Kidney (tissue), 13 donors: ENCODE measurements at regions not wholly inside any gene's neighbourhood (a gene's known extent, or its start where the extent isn't known, plus 50 kb on each side); places are given as distances from the start of the nearest gene placed in this dataset.

ENCODE experiments used
- DNase-seq, 5 donors: peaks; one replicate each; pipeline ENCODE4 v3.0.0-alpha.2; 2013 to 2020
- FAIRE-seq: peaks from 2 replicates; lab custom pipeline; 2012; peaks lifted over from hg19 to GRCh38; lab: Jason Lieb, UNC
- H3K27ac ChIP-seq, 2 donors: one replicate each; pipeline ENCODE4 v1.7.0; 2013; ENCODE audit warnings: low read depth in 2 of 2, low read length in 2 of 2, inconsistent platforms in 1 of 2
- H3K27me3 ChIP-seq: one replicate; pipeline ENCODE4 v1.7.1; 2013; ENCODE audit warnings: low read length, inconsistent platforms; ENCODE audit not compliant: control insufficient read depth, insufficient read depth
- H3K36me3 ChIP-seq, 3 donors: one replicate each; pipeline versions ENCODE4 v1.7.0 to v1.7.1; 2013; ENCODE audit warnings: low read length in 3 of 3, control low read depth in 1 of 3, inconsistent platforms in 1 of 3; ENCODE audit not compliant: insufficient read depth in 3 of 3, control insufficient read depth in 2 of 3
- H3K4me1 ChIP-seq, 3 donors: one replicate each; pipeline versions ENCODE4 v1.7.0 to v1.7.1; 2013; ENCODE audit warnings: low read length in 3 of 3, inconsistent platforms in 1 of 3, low read depth in 1 of 3; ENCODE audit not compliant: control insufficient read depth in 2 of 3, insufficient read depth in 2 of 3
- H3K4me3 ChIP-seq, 3 donors: one replicate each; pipeline versions ENCODE4 v1.7.0 to v1.8.1; 2013; ENCODE audit warnings: low read length in 3 of 3, control low read depth in 1 of 3, inconsistent platforms in 1 of 3
- H3K9ac ChIP-seq, 3 donors: one replicate each; pipeline versions ENCODE4 v1.7.0 to v1.7.1; 2013; ENCODE audit warnings: low read length in 3 of 3, control low read depth in 1 of 3, inconsistent platforms in 1 of 3
- H3K9me3 ChIP-seq, 3 donors: one replicate each; pipeline versions ENCODE4 v1.7.0 to v1.7.1; 2013; ENCODE audit warnings: low read length in 3 of 3, control low read depth in 1 of 3, inconsistent platforms in 1 of 3; ENCODE audit not compliant: control insufficient read depth in 2 of 3, insufficient read depth in 1 of 3
- intact Hi-C: fragments of 100-400 bp; cut with DNase I; formaldehyde crosslinking; loops from one replicate; pipeline ENCODE4 v1.11.1; 2022
- TF ChIP-seq, protein P1 (sequence below): IDR thresholded peaks from 3 replicates; pipeline ENCODE4 v1.5.1; 2012; ENCODE audit warnings: mild to moderate bottlenecking, moderate library complexity, borderline replicate concordance; ENCODE audit not compliant: insufficient read depth; ENCODE audit errors: extremely low read depth
- donor health status: control.
- donor health status: control.
- donor health status: control.
- donor health status: control.
- donor health status: control.
- donor health status: DM: yes; HTN: yes; CAD: no.
- donor health status: Normal renal cell carcinoma (clear cell type).

DNA sequence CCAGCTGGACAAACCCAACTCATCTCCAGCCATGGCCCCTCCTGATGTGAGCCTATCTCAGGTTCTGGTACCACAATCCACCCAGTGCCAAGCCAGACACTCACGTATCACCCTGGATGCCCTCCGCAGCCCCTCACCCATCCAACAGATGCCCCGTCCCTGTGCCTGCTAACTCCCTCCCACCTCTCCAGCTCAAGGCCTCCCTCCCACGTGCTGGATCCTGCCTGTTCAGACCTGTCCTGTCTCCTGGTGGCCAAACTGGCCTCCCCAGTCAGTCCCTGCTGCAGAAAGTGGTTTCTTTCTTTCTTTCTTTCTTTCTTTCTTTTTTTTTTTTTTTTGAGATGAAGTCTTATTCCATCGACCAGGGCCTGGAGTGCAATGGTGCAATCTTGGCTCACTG is 86.2 kb downstream of the RRM2 start:
- Histone ChIP-seq H3K9me3 (no peaks in the 10 kb centered on the region), H3K9ac (no peak overlapping the region), H3K36me3 (no peaks in the 10 kb centered on the region), H3K27ac (no peak overlapping the region), H3K4me3 (no peak overlapping the region), H3K27me3 (no peaks in the 10 kb centered on the region), H3K4me1 (no peaks in the 10 kb centered on the region)
- peak in 2 of 5 donors; percentile 39 to 65 for DNase-seq
- intact Hi-C loops: no loop called here
- FAIRE-seq: no peak
- TF ChIP-seq, protein P1, sequence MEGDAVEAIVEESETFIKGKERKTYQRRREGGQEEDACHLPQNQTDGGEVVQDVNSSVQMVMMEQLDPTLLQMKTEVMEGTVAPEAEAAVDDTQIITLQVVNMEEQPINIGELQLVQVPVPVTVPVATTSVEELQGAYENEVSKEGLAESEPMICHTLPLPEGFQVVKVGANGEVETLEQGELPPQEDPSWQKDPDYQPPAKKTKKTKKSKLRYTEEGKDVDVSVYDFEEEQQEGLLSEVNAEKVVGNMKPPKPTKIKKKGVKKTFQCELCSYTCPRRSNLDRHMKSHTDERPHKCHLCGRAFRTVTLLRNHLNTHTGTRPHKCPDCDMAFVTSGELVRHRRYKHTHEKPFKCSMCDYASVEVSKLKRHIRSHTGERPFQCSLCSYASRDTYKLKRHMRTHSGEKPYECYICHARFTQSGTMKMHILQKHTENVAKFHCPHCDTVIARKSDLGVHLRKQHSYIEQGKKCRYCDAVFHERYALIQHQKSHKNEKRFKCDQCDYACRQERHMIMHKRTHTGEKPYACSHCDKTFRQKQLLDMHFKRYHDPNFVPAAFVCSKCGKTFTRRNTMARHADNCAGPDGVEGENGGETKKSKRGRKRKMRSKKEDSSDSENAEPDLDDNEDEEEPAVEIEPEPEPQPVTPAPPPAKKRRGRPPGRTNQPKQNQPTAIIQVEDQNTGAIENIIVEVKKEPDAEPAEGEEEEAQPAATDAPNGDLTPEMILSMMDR: no peak

DNA sequence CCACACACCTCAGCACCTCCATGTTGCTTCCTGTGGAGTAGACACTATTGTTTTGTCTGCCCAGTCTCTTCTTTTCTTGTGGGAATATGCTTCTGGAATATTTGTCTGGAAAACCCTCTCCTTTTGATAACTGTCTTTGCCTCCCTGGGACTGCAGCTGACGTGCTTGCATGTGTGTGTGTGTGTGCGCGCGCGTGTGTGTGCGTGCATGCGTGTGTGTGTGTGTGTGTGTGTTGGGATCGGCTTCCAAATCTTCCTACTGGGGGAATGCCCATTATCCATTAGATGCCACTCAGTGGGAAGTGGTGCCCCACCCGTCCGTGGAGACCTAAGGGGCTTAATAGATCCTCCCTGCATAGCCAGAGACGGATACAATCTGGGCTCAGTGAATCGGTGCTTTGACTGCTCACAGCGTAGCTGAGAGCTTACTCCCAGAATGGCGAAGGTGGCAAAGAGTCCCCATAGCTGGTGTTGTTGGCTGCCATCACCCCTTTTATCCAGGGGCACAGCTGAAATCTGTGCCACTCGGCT is 86.9 kb downstream of the RRM2 start:
- Histone ChIP-seq H3K27ac (no peak overlapping the region), H3K27me3 (no peaks in the 10 kb centered on the region), H3K4me1 (no peaks in the 10 kb centered on the region), H3K36me3 (no peaks in the 10 kb centered on the region), H3K9ac (no peak overlapping the region), H3K9me3 (no peaks in the 10 kb centered on the region), H3K4me3 (no peak overlapping the region)
- intact Hi-C loops: no loop called here
- TF ChIP-seq, protein P1: no peak
- no peak for DNase-seq
- no peak for FAIRE-seq

DNA sequence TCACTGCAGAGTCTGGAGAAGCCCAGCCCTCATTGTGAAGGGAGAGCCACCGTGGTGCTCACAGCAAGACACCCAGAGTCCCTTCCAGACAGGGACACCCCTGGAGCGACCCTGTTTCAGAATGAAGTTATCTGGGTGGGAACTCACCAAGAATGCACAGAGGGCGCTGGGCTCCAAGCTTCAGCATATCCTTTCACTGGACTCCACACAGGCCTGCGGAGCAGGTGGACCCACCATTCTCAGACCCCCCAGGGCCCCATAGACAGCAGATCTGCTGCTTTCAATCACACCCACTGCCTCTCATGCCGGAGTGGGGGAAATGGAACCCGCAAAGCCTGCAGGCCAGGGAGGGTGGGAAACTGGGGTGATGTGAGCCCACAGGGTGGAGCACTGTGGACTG is 87.8 kb downstream of the RRM2 start:
- no peaks in the 10 kb centered on the region for H3K9me3 ChIP-seq
- no peak overlapping the region for H3K4me3 ChIP-seq
- H3K9ac ChIP-seq: no peak overlapping the region
- TF ChIP-seq, protein P1: no peak
- no peak for DNase-seq
- intact Hi-C loops: no loop called here
- FAIRE-seq: no peak
- no peaks in the 10 kb centered on the region for H3K36me3 ChIP-seq
- H3K27ac ChIP-seq: no peak overlapping the region
- no peaks in the 10 kb centered on the region for H3K27me3 ChIP-seq
- no peaks in the 10 kb centered on the region for H3K4me1 ChIP-seq
